ENCODE measurements at regions not wholly inside any gene's neighbourhood (a gene's known extent, or its start where the extent isn't known, plus 50 kb on each side); places are given as distances from the start of the nearest gene placed in this dataset.

- peak; percentile 42 for TF ChIP-seq ATF3 (IDR thresholded peaks at IDR 0.05)
- no peak for TF ChIP-seq ATF3 (CRISPR knock-in tag; conservative IDR thresholded peaks at IDR 0.05)
- no peak for TF ChIP-seq ZNF24 (IDR thresholded peaks at IDR 0.05)
Observed at GRCh38 chr5:56693220-56693579, 122.1 kb upstream of the MAP3K1 start (continued).

DNA sequence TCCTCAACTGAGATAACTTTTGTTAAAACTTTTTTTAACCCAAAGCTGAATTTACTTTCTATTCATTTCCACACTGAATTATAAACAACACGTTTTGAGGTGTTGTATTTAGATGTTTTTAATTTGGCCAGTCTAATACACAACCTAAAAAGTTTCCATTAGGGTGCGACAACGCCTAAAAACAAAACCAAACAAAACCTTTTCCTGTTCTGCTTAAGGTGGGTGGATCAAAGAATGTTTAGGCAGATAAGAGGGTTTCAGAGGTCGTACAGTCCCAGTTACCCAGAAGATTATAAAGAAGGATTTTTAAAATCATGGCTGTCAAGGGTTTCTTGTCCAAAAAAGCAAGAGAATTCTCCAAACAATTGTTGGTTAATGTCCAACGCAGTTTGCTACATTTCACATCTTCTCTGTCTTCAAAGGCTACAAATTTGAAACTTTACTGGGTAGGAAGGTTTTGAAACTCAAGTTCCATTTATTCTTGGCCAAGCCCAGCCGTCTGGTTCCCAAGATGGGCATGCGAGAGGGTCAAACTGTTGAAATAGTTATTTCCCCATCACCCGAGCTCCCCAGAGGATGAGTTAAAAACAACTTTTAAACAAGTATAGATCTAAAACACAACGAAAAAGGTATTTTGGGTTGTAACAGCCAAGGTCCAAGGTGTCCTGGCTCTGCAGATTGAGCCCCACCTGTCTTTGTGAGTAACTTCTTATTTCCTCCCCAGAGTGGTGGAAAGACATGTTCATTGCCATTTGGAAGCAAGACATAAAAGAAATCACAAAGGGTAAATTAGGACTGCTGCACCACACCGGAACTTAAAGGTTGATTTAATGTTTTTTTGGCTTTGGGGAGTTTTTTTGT, 122.8 kb upstream of the MAP3K1 start:
- H3K27me3 ChIP-seq (ENCODE audit: control insufficient read depth in 2 of 2, insufficient read depth in 2 of 2, low read length in 2 of 2) = peaks cover 0 to 8% of the 10 kb centered on the region in 2 experiments; a peak in 2 of 5 replicates
- H3K9me1 ChIP-seq (ENCODE audit: control insufficient read depth, insufficient read depth, low read length) = no peaks in the 10 kb centered on the region
- BruUV-seq (replicated peaks) = no TSS peak
- intact Hi-C loops (cut with micrococcal nuclease) = no loop called here
- TF ChIP-seq RNF2 (IDR thresholded peaks at IDR 0.05) (peak; percentile 30; the same call in 1 of the 2 replicates), IRF9 (tag; IDR thresholded peaks at IDR 0.05) (no peak), CBX8 (IDR thresholded peaks at IDR 0.05; ENCODE audit: borderline replicate concordance, extremely low read depth, low read depth, low read length, poor library complexity, severe bottlenecking) (peak; percentile 30)
- peaks cover 0 to 4% of the 10 kb centered on the region in 2 experiments; a peak in 2 of 5 replicates for H3K4me1 ChIP-seq (replicated peaks in 1 of 2; ENCODE audit: control insufficient read depth in 2 of 2, insufficient read depth in 2 of 2, low read length in 2 of 2)
- ATAC-seq (no peak), DNase-seq (ENCODE audit: extremely low read depth in 1 of 4, low spot score in 3 of 4) (no peak), FAIRE-seq (no peak)
- no peak overlapping the region for H3K27ac ChIP-seq (ENCODE audit: extremely low read depth, low read depth, low read length)
- H3K4me3 ChIP-seq = no peak overlapping the region
- no peak overlapping the region for H2AFZ ChIP-seq (ENCODE audit: low read depth, low read length)
- ChIA-PET CTCF (ENCODE audit: low intra/inter-chr PET ratio) (no interaction called here), POLR2A (no interaction called here)
- in situ Hi-C loops (cut with MboI) = no loop called here
- H3K9me3 ChIP-seq (replicated peaks; ENCODE audit: control insufficient read depth, insufficient read depth, low read depth, low read length) = no peaks in the 10 kb centered on the region
- H3K9ac ChIP-seq (ENCODE audit: insufficient read depth in 1 of 2, low read depth in 2 of 2, low read length in 2 of 2) = no peak overlapping the region
- H3K4me2 ChIP-seq (ENCODE audit: insufficient read depth, low read length) = no peak overlapping the region
- 5% methylated on average over 10 of the region's 10 CpGs for WGBS (ENCODE audit: insufficient coverage, low coverage, missing lambda C conversion rate)
- H3K36me3 ChIP-seq (ENCODE audit: control insufficient read depth, insufficient read depth, low read length) = no peaks in the 10 kb centered on the region
- H4K20me1 ChIP-seq (replicated peaks; ENCODE audit: control insufficient read depth, insufficient read depth, low read length) = no peaks in the 10 kb centered on the region
- no peaks in the 10 kb centered on the region for H3K79me2 ChIP-seq (ENCODE audit: control insufficient read depth, insufficient read depth, low read length)

Measured in K562 (cell line).